BE2C (cell line): ENCODE measurements at regions not wholly inside any gene's neighbourhood (a gene's known extent, or its start where the extent isn't known, plus 50 kb on each side); places are given as distances from the start of the nearest gene placed in this dataset.

ENCODE experiments used
- DNase-seq: peaks from one replicate; pipeline ENCODE4 v3.0.0-alpha.2; 2020
- H3K27me3 ChIP-seq: fragments of 250-450 bp; sonication (Bioruptor Pico); 2 replicates; pipeline ENCODE4 v1.5.1; 2020; ENCODE audit warnings: mild to moderate bottlenecking
- H3K36me3 ChIP-seq: fragments of 250-450 bp; sonication (Bioruptor Pico); 2 replicates; pipeline ENCODE4 v1.5.1; 2020; ENCODE audit warnings: mild to moderate bottlenecking
- H3K4me1 ChIP-seq: fragments of 250-450 bp; sonication (Bioruptor Pico); 2 replicates; pipeline ENCODE4 v1.5.1; 2020
- H3K4me3 ChIP-seq: 2 replicates; pipeline ENCODE4 v1.5.1; 2011; ENCODE audit warnings: low read depth, low read length
- H3K9me3 ChIP-seq: fragments of 250-450 bp; sonication (Bioruptor Pico); 2 replicates; pipeline ENCODE4 v1.5.1; 2020
- TF ChIP-seq, protein P1 (sequence below): IDR thresholded peaks from 2 replicates; pipeline ENCODE4 v1.5.1; 2012; ENCODE audit warnings: mild to moderate bottlenecking, low read depth, low read length

DNA sequence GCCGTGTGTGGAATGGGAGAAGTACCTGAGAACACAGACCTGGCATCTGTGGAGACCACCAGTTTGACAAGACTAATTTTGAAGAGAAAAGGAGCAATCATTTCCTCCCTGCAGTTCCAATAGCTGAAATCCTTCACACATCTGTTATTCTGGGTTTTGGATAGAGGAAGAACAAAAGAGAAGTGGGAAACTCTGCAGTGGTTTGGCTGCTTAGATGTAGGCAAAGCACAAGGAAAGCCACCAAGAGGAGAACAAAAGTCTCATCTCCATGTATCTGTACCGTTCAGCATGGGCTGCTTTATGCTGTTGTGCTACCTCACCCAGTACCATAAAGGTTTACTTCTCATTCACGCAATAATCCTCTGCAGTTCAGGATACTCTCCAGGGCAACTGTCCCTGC is 153.1 kb upstream of the COL8A1 start:
- H3K4me1 ChIP-seq = no peaks in the 10 kb centered on the region
- H3K4me3 ChIP-seq = no peak overlapping the region
- H3K36me3 ChIP-seq = no peaks in the 10 kb centered on the region
- TF ChIP-seq, protein P1, sequence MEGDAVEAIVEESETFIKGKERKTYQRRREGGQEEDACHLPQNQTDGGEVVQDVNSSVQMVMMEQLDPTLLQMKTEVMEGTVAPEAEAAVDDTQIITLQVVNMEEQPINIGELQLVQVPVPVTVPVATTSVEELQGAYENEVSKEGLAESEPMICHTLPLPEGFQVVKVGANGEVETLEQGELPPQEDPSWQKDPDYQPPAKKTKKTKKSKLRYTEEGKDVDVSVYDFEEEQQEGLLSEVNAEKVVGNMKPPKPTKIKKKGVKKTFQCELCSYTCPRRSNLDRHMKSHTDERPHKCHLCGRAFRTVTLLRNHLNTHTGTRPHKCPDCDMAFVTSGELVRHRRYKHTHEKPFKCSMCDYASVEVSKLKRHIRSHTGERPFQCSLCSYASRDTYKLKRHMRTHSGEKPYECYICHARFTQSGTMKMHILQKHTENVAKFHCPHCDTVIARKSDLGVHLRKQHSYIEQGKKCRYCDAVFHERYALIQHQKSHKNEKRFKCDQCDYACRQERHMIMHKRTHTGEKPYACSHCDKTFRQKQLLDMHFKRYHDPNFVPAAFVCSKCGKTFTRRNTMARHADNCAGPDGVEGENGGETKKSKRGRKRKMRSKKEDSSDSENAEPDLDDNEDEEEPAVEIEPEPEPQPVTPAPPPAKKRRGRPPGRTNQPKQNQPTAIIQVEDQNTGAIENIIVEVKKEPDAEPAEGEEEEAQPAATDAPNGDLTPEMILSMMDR = no peak
- H3K9me3 ChIP-seq = no peaks in the 10 kb centered on the region
- no peaks in the 10 kb centered on the region for H3K27me3 ChIP-seq
- DNase-seq = no peak

GRCh38 chr3:99484871-99485270 is 153.5 kb upstream of the COL8A1 start:
- TF ChIP-seq, protein P1 = no peak
- H3K36me3 ChIP-seq = no peaks in the 10 kb centered on the region
- no peaks in the 10 kb centered on the region for H3K9me3 ChIP-seq
- H3K4me1 ChIP-seq = no peaks in the 10 kb centered on the region
- no peak for DNase-seq
- H3K27me3 ChIP-seq = no peaks in the 10 kb centered on the region
- H3K4me3 ChIP-seq = no peak overlapping the region

GRCh38 chr3:99483841-99484240 is 154.6 kb upstream of the COL8A1 start:
- Histone ChIP-seq H3K36me3 (no peaks in the 10 kb centered on the region), H3K27me3 (no peaks in the 10 kb centered on the region), H3K9me3 (no peaks in the 10 kb centered on the region), H3K4me1 (no peaks in the 10 kb centered on the region), H3K4me3 (no peak overlapping the region)
- DNase-seq = no peak
- TF ChIP-seq, protein P1 = no peak

GRCh38 chr3:99482191-99482590 is 156.2 kb upstream of the COL8A1 start:
- H3K9me3 ChIP-seq = no peaks in the 10 kb centered on the region
- no peaks in the 10 kb centered on the region for H3K36me3 ChIP-seq
- H3K4me1 ChIP-seq = no peaks in the 10 kb centered on the region
- TF ChIP-seq, protein P1 = no peak
- no peaks in the 10 kb centered on the region for H3K27me3 ChIP-seq
- DNase-seq = no peak
- no peak overlapping the region for H3K4me3 ChIP-seq

- no peaks in the 10 kb centered on the region for H3K4me1 ChIP-seq
- TF ChIP-seq, protein P1 = no peak
- no peaks in the 10 kb centered on the region for H3K27me3 ChIP-seq
- no peaks in the 10 kb centered on the region for H3K36me3 ChIP-seq
- H3K4me3 ChIP-seq = no peak overlapping the region
- no peaks in the 10 kb centered on the region for H3K9me3 ChIP-seq
- DNase-seq = no peak
Measured at GRCh38 chr3:99481561-99481960, 156.8 kb upstream of the COL8A1 start.

GRCh38 chr3:99479768-99480167 is 158.6 kb upstream of the COL8A1 start:
- H3K9me3 ChIP-seq = no peaks in the 10 kb centered on the region
- no peaks in the 10 kb centered on the region for H3K36me3 ChIP-seq
- no peaks in the 10 kb centered on the region for H3K4me1 ChIP-seq
- no peak for DNase-seq
- H3K27me3 ChIP-seq = no peaks in the 10 kb centered on the region
- TF ChIP-seq, protein P1 = no peak
- no peak overlapping the region for H3K4me3 ChIP-seq
